Activated CD8-positive, alpha-beta T cell treated with anti-CD3 and anti-CD28 coated beads, Interleukin-2, amount 10 ng/mL, durations not matched to agents 7 days and 5 days (primary cell): ENCODE measurements at regions not wholly inside any gene's neighbourhood (a gene's known extent, or its start where the extent isn't known, plus 50 kb on each side); places are given as distances from the start of the nearest gene placed in this dataset.

Experiments
- ATAC-seq: fragments of 150-1000 bp; cut with Tn5 transposase; one replicate; pipeline ENCODE4 v1.10.0; 2021; ENCODE audit warnings: moderate library complexity
- CTCF ChIA-PET: fragments of 350-600 bp; sonication (Branson Sonifier 250); formaldehyde crosslinking; loops from one replicate; lab custom pipeline; 2021; ENCODE audit warnings: antibody characterized with exemption; lab: Charles Lee
- POLR2A ChIA-PET: fragments of 350-600 bp; sonication (Branson Sonifier 250); formaldehyde crosslinking; loops from one replicate; lab custom pipeline; 2021; ENCODE audit warnings: antibody characterized with exemption; lab: Charles Lee
- DNase-seq: peaks from one replicate; pipeline ENCODE4 v3.0.0-alpha.2; 2020
- H3K27ac Mint-ChIP-seq: one replicate; pipeline ENCODE4 v1.8.0; 2021; ENCODE audit warnings: mild to moderate bottlenecking, mixed read lengths
- H3K27me3 Mint-ChIP-seq: one replicate; pipeline ENCODE4 v1.8.0; 2021; ENCODE audit warnings: low read depth, mixed read lengths
- H3K36me3 Mint-ChIP-seq: one replicate; pipeline ENCODE4 v1.8.0; 2021; ENCODE audit warnings: low read depth, mixed read lengths
- H3K4me1 Mint-ChIP-seq: one replicate; pipeline ENCODE4 v1.8.0; 2021; ENCODE audit warnings: low read depth, mixed read lengths
- H3K4me3 Mint-ChIP-seq: one replicate; pipeline ENCODE4 v1.8.0; 2021; ENCODE audit warnings: mild to moderate bottlenecking, mixed read lengths
- H3K9me3 Mint-ChIP-seq: one replicate; pipeline ENCODE4 v1.8.0; 2022; ENCODE audit warnings: mixed read lengths; ENCODE audit not compliant: insufficient read depth

DNA sequence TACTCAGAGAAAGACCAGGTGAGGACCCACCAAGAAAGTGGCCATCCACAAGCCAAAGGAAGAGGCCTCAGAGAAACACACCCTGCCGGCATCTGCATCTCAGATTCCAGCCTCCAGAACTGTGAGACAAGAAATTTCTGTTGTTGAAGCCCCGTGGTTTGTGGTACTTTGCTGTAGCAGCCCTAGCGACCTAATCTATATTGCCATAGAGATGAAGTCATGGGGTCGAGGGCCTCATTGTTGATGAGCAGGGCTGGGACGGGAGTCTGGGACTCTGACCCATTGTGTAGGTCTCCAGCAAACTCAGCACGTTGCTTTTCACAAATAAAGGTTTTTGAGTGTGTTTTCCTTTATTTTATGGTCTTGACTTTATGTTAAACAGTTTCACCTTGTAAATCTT, 174.9 kb downstream of the TNFSF13B start:
- Mint-ChIP-seq H3K4me3 (no peak overlapping the region), H3K4me1 (no peaks in the 10 kb centered on the region), H3K27me3 (no peaks in the 10 kb centered on the region), H3K27ac (no peak overlapping the region), H3K36me3 (no peaks in the 10 kb centered on the region), H3K9me3 (no peaks in the 10 kb centered on the region)
- no peak for ATAC-seq
- ChIA-PET CTCF (no interaction called here), POLR2A (no interaction called here)
- no peak for DNase-seq

DNA sequence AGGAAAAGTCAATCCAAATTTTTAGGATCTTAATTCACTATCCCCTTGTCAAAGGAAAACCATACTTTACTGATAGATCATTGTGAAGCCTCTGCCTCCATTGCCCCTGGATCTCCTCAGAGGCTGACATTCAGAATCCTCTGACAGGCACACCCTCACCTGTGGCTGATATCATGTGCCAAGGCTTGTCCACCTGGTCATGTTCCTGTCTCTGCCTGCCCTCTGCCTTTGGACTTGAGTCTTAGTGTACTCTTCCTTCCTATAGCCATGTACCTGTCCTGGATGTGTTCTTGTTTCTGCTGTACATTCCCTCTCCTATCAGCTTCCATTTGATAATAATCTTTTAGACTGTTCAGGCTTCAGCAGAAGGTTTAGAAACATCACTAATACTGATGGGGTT, 179.4 kb downstream of the TNFSF13B start:
- Mint-ChIP-seq H3K27ac (no peak overlapping the region), H3K4me1 (no peaks in the 10 kb centered on the region), H3K9me3 (no peaks in the 10 kb centered on the region), H3K4me3 (no peak overlapping the region), H3K36me3 (no peaks in the 10 kb centered on the region), H3K27me3 (no peaks in the 10 kb centered on the region)
- no peak for DNase-seq
- ChIA-PET POLR2A (no interaction called here), CTCF (no interaction called here)
- ATAC-seq = no peak

DNA sequence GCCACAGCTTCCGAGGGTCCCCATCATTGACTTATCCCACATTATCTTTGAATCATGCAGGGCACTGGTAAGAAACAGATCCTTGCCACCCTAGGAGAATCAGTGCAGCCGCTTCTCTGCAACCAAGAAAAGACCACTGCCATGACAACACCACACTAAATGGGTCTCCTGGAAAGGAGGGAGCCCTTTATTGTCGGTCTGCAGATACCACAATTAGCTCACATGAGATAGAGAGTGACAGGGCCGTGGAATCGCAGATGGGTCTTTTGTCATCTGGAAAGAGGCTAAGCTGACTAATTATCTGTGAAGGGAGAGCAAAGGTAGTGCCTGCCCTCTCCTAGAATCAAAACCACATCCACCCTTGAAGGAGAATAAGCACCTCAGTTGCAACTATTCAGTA, 178.3 kb upstream of the MYO16 start:
- ATAC-seq = no peak
- Mint-ChIP-seq H3K9me3 (no peaks in the 10 kb centered on the region), H3K4me3 (no peak overlapping the region), H3K4me1 (no peaks in the 10 kb centered on the region), H3K36me3 (no peaks in the 10 kb centered on the region), H3K27me3 (no peaks in the 10 kb centered on the region), H3K27ac (no peak overlapping the region)
- ChIA-PET POLR2A (no interaction called here), CTCF (no interaction called here)
- no peak for DNase-seq

DNA sequence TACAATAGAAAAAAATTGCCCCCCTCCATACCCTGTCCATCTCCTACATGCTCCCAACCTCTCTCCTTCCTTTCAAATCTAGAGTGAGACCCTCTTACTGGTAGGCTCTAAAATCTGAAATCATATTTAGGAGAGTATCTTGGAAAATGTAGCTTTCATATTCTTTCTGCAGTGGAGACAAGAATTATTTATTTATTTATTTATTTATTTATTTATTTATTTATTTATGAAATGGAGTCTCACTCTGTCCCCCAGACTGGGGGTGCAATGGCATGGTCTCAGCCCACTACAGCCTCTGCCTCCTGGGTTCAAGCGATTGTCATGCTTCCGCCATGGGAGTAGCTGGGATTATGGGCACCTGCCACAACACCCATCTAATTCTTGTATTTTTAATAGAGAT, 174.1 kb upstream of the MYO16 start:
- H3K4me1 Mint-ChIP-seq = no peaks in the 10 kb centered on the region
- no peak overlapping the region for H3K4me3 Mint-ChIP-seq
- ChIA-PET POLR2A (no interaction called here), CTCF (no interaction called here)
- H3K9me3 Mint-ChIP-seq = no peaks in the 10 kb centered on the region
- no peaks in the 10 kb centered on the region for H3K36me3 Mint-ChIP-seq
- no peaks in the 10 kb centered on the region for H3K27me3 Mint-ChIP-seq
- DNase-seq (no peak), ATAC-seq (no peak)
- no peak overlapping the region for H3K27ac Mint-ChIP-seq

GRCh38 chr13:108460043-108460442, 169.4 kb upstream of the MYO16 start:
- H3K36me3 Mint-ChIP-seq = no peaks in the 10 kb centered on the region
- ATAC-seq (no peak), DNase-seq (no peak)
- CTCF ChIA-PET = no interaction called here
- POLR2A ChIA-PET = no interaction called here
- H3K27me3 Mint-ChIP-seq = no peaks in the 10 kb centered on the region
- no peaks in the 10 kb centered on the region for H3K4me1 Mint-ChIP-seq
- no peak overlapping the region for H3K27ac Mint-ChIP-seq
- no peak overlapping the region for H3K4me3 Mint-ChIP-seq
- H3K9me3 Mint-ChIP-seq = no peaks in the 10 kb centered on the region

DNA sequence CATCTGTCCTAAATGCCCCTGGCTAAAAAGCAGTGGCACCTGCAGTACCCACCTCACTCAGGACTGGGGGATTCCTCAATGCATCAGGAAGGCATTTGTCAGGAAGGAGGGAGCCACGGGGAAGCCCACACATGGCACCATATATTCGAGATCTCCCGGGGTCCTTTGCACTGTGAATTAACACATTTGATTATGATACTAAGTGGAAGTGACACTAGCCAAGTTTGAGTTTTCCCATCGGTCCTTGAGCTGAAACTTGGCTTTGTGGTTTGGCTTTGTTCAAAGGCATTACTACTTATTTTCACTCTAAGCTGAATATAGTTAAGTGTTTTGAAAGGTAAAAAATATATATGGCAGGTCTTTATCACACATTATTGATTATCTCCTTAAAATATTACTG, 168.7 kb upstream of the MYO16 start:
- DNase-seq (no peak), ATAC-seq (no peak)
- no peaks in the 10 kb centered on the region for H3K4me1 Mint-ChIP-seq
- no peaks in the 10 kb centered on the region for H3K27me3 Mint-ChIP-seq
- H3K4me3 Mint-ChIP-seq = no peak overlapping the region
- no peaks in the 10 kb centered on the region for H3K36me3 Mint-ChIP-seq
- H3K27ac Mint-ChIP-seq = no peak overlapping the region
- CTCF ChIA-PET = no interaction called here
- POLR2A ChIA-PET = no interaction called here
- no peaks in the 10 kb centered on the region for H3K9me3 Mint-ChIP-seq

- ChIA-PET POLR2A (no interaction called here), CTCF (no interaction called here)
- H3K4me3 Mint-ChIP-seq = no peak overlapping the region
- H3K4me1 Mint-ChIP-seq = no peaks in the 10 kb centered on the region
- no peaks in the 10 kb centered on the region for H3K27me3 Mint-ChIP-seq
- H3K27ac Mint-ChIP-seq = no peak overlapping the region
- no peak for DNase-seq
- ATAC-seq = no peak
- no peaks in the 10 kb centered on the region for H3K9me3 Mint-ChIP-seq
- H3K36me3 Mint-ChIP-seq = no peaks in the 10 kb centered on the region
These were observed 166.1 kb upstream of the MYO16 start for GRCh38 chr13:108463340-108463739.

DNA sequence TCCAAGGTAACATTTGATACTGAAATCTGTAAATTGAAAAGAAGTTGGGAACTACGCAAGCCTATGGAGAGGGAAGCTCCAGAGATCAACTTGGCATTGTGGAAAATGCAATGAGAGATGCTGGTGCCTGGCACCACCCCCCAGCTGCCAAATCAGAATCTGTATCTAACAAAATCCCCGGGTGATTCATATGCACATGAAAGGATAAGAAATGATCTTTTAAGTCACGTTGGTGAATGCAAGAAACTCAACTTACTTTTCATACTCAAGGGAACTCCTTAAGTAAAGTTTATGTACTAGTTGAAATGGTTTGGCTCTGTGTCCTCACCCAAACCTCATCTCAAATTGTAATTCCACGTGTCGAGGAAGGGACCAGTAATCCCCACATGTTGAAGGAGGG, 158.5 kb upstream of the MYO16 start:
- Mint-ChIP-seq H3K9me3 (no peaks in the 10 kb centered on the region), H3K4me1 (no peaks in the 10 kb centered on the region), H3K27ac (no peak overlapping the region), H3K36me3 (no peaks in the 10 kb centered on the region), H3K4me3 (no peak overlapping the region), H3K27me3 (no peaks in the 10 kb centered on the region)
- ATAC-seq (no peak), DNase-seq (no peak)
- POLR2A ChIA-PET = no interaction called here
- CTCF ChIA-PET = no interaction called here

- H3K9me3 Mint-ChIP-seq = no peaks in the 10 kb centered on the region
- no peaks in the 10 kb centered on the region for H3K36me3 Mint-ChIP-seq
- no peak overlapping the region for H3K27ac Mint-ChIP-seq
- no peaks in the 10 kb centered on the region for H3K27me3 Mint-ChIP-seq
- DNase-seq (no peak), ATAC-seq (no peak)
- POLR2A ChIA-PET = no interaction called here
- H3K4me1 Mint-ChIP-seq = no peaks in the 10 kb centered on the region
- CTCF ChIA-PET = no interaction called here
- H3K4me3 Mint-ChIP-seq = no peak overlapping the region
These were observed 154.2 kb upstream of the MYO16 start for GRCh38 chr13:108475181-108475580.

DNA sequence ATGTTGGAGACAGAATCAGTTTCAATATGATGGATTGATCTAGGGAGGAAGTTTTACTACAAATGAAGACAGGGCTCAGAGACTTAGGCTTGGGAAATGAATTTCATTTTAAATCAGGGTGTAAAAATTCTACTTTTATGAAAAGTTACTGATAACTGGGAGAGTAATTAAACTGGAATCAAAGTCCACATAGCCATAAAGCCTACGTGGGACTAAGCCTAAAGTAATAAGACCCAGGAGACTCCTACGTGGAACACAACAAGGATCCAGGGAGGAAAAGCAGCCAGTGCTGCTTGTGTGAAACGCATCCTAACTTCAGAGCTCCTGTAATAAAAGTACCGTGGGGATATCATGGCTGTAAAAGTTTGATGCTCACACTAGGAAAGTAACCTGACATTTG, 152.0 kb upstream of the MYO16 start:
- DNase-seq = no peak
- Mint-ChIP-seq H3K36me3 (no peaks in the 10 kb centered on the region), H3K4me3 (no peak overlapping the region), H3K27ac (no peak overlapping the region), H3K27me3 (no peaks in the 10 kb centered on the region), H3K9me3 (no peaks in the 10 kb centered on the region), H3K4me1 (no peaks in the 10 kb centered on the region)
- CTCF ChIA-PET = no interaction called here
- ATAC-seq = no peak
- POLR2A ChIA-PET = no interaction called here

- Mint-ChIP-seq H3K27me3 (no peaks in the 10 kb centered on the region), H3K27ac (no peak overlapping the region), H3K36me3 (no peaks in the 10 kb centered on the region), H3K4me3 (no peak overlapping the region), H3K4me1 (no peaks in the 10 kb centered on the region), H3K9me3 (no peaks in the 10 kb centered on the region)
- ATAC-seq = no peak
- CTCF ChIA-PET = no interaction called here
- no peak for DNase-seq
- POLR2A ChIA-PET = no interaction called here
These were observed 151.2 kb upstream of the MYO16 start for GRCh38 chr13:108478179-108478578.

DNA sequence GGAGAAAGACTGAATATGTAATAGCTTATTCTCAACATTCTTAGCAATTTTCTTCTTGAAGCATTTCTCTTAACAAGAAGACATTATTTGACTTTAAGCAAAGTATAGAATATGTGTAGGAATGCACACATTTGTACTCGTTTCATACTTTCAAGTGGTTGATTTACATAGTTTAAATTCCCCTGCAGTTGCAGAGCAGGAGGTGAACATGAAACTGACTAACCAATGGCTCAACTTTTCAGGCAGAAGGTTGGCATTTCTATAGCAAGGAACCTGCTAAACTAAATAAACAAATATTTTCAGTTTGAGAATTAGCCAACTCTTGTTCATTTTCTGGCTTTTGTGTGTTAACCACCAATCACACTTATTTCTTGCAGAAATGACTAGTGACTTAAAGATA, 145.4 kb upstream of the MYO16 start:
- DNase-seq (no peak), ATAC-seq (no peak)
- CTCF ChIA-PET = interaction anchor here (1.8 kb wide), 1 partner anchor 13 kb away, joined by 4 read pairs; no protein-coding TSS in a partner anchor
- H3K4me3 Mint-ChIP-seq = no peak overlapping the region
- H3K9me3 Mint-ChIP-seq = no peaks in the 10 kb centered on the region
- H3K27me3 Mint-ChIP-seq = peaks cover 2% of the 10 kb centered on the region
- H3K36me3 Mint-ChIP-seq = no peaks in the 10 kb centered on the region
- H3K4me1 Mint-ChIP-seq = no peaks in the 10 kb centered on the region
- H3K27ac Mint-ChIP-seq = no peak overlapping the region
- POLR2A ChIA-PET = no interaction called here

DNA sequence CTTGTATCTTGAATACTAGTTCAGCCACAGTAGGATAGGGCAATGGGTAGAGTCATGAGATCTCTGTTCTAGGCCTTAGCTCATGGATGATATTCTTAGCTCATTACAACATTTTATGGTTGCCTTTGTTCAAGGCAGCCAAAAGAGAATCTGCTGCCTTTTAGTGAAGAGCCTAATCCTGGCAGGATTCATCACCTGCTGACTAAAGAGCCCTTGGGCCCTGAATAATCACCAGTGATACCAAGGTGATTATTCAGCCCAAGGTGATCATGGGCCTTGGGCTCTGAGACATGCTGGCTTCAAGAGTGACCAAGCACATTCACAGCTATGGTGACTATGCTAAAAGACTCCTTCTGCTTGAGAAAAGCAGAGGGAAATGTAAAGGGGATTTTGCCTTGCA, 143.3 kb upstream of the MYO16 start:
- no peak for DNase-seq
- Mint-ChIP-seq H3K4me3 (no peak overlapping the region), H3K36me3 (no peaks in the 10 kb centered on the region), H3K9me3 (no peaks in the 10 kb centered on the region), H3K4me1 (no peaks in the 10 kb centered on the region), H3K27ac (no peak overlapping the region), H3K27me3 (peaks cover 2% of the 10 kb centered on the region)
- POLR2A ChIA-PET = no interaction called here
- no peak for ATAC-seq
- CTCF ChIA-PET = no interaction called here
